HCT116 (cell line): ENCODE measurements at regions not wholly inside any gene's neighbourhood (a gene's known extent, or its start where the extent isn't known, plus 50 kb on each side); places are given as distances from the start of the nearest gene placed in this dataset.

Experiments
- ATAC-seq: fragments of 200-7000 bp; cut with Tn5 transposase; 2 replicates; pipeline ENCODE4 v1.9.1; 2020; ENCODE audit warnings: mild to moderate bottlenecking, moderate library complexity
- BruUV-seq: library from RNA; stranded (reverse); fragments of 400-500 nt; replicated peaks from 2 replicates; lab custom pipeline; 2021; lab: Mats Ljungman, UMichigan
- CTCF ChIA-PET: fragments of 300-600 bp; sonication (Branson Sonifier 250); formaldehyde crosslinking; loops from one replicate; lab custom pipeline; 2021; ENCODE audit warnings: antibody characterized with exemption; lab: Charles Lee
- POLR2A ChIA-PET: fragments of 300-600, 350-600 bp; sonication (Branson Sonifier 250); formaldehyde crosslinking; loops from one replicate; lab custom pipeline; 2021; ENCODE audit warnings: antibody characterized with exemption; lab: Charles Lee
- RAD21 ChIA-PET, 2 experiments: fragments of 300-600 bp; sonication (Branson Sonifier 250); formaldehyde crosslinking; loops; one replicate each; lab custom pipeline; 2023; ENCODE audit warnings: low total read pairs in 2 of 2; ENCODE audit not compliant: uncharacterized antibody in 2 of 2, unreplicated experiment in 2 of 2, low non-redundant PET in 1 of 2; lab: Charles Lee
- DNase-seq: peaks from one replicate; pipeline ENCODE4 v3.0.0-alpha.2; 2010; ENCODE audit warnings: low read depth, low spot score
- H2AFZ ChIP-seq: fragments of 200-600 bp; shearing (Covaris generic), sonication (generic); 2 replicates; pipeline ENCODE4 v1.6.1; 2017; ENCODE audit warnings: low read depth, mixed run types, mixed read lengths, antibody characterized with exemption, low read length; ENCODE audit not compliant: poor library complexity, severe bottlenecking
- H3K27ac ChIP-seq: 2 replicates; pipeline ENCODE4 v1.5.1; 2012; ENCODE audit warnings: low read depth, low read length
- H3K27me3 ChIP-seq: fragments of 200-600 bp; sonication (generic); 2 replicates; pipeline ENCODE4 v1.6.1; 2016; ENCODE audit warnings: mixed run types, low read length, mixed read lengths; ENCODE audit not compliant: insufficient read depth
- H3K36me3 ChIP-seq, 2 experiments: fragments of 200-500 bp in 1 of 2; fragments of 200-600 bp in 1 of 2; sonication (Bioruptor generic) in 1 of 2; sonication (generic) in 1 of 2; 2 replicates each; pipeline versions ENCODE4 v1.5.1 to v1.6.1; 2014 to 2016; ENCODE audit warnings: low read length in 2 of 2, inconsistent platforms in 1 of 2, mixed read lengths in 1 of 2, mixed run types in 1 of 2; ENCODE audit not compliant: insufficient read depth in 2 of 2, control insufficient read depth in 1 of 2
- H3K4me1 ChIP-seq, 2 experiments: fragments of 200-600 bp in 1 of 2; sonication (generic) in 1 of 2; 2 replicates each; pipeline versions ENCODE4 v1.5.1 to v1.6.1; 2012 to 2017; ENCODE audit warnings: low read length in 2 of 2, inconsistent platforms in 1 of 2, mild to moderate bottlenecking in 1 of 2, mixed read lengths in 1 of 2, mixed run types in 1 of 2, moderate library complexity in 1 of 2; ENCODE audit not compliant: insufficient read depth in 2 of 2, control insufficient read depth in 1 of 2
- H3K4me2 ChIP-seq: fragments of 200-600 bp; sonication (generic); 2 replicates; pipeline ENCODE4 v1.6.1; 2017; ENCODE audit warnings: mixed run types, low read length, mixed read lengths
- H3K4me3 ChIP-seq, 2 experiments: fragments of 200-600 bp in 1 of 2; sonication (generic) in 1 of 2; replicated peaks in 1 of 2; 2 replicates each; pipeline ENCODE4 v1.5.1; 2011 to 2016; ENCODE audit warnings: low read length in 2 of 2, control low read depth in 1 of 2, low read depth in 1 of 2, mild to moderate bottlenecking in 1 of 2, mixed read lengths in 1 of 2, mixed run types in 1 of 2
- H3K79me2 ChIP-seq: fragments of 200-600 bp; sonication (generic); 2 replicates; pipeline ENCODE4 v1.6.1; 2017; ENCODE audit warnings: mild to moderate bottlenecking, mixed run types, low read length, moderate library complexity, mixed read lengths; ENCODE audit not compliant: insufficient read depth
- H3K9ac ChIP-seq: fragments of 200-600 bp; sonication (generic); 2 replicates; pipeline ENCODE4 v1.6.1; 2016; ENCODE audit warnings: low read length, mixed read lengths
- H3K9me2 ChIP-seq: fragments of 200-600 bp; sonication (generic), shearing (Covaris generic); 2 replicates; pipeline ENCODE4 v1.6.1; 2017; ENCODE audit warnings: mixed run types, mild to moderate bottlenecking, moderate library complexity; ENCODE audit not compliant: insufficient read depth
- H3K9me3 ChIP-seq, 2 experiments: fragments of 200-500 bp in 1 of 2; fragments of 200-600 bp in 1 of 2; sonication (Bioruptor generic) in 1 of 2; sonication (generic) in 1 of 2; 2 replicates each; pipeline ENCODE4 v1.6.1; 2014 to 2017; ENCODE audit warnings: low read length in 2 of 2, mixed read lengths in 2 of 2, inconsistent platforms in 1 of 2, low read depth in 1 of 2, mild to moderate bottlenecking in 1 of 2, mixed run types in 1 of 2, moderate library complexity in 1 of 2; ENCODE audit not compliant: control insufficient read depth in 1 of 2, insufficient read depth in 1 of 2
- H4K20me1 ChIP-seq: fragments of 200-600 bp; sonication (generic), shearing (Covaris generic); 2 replicates; pipeline ENCODE4 v1.6.1; 2017; ENCODE audit warnings: mixed run types, mild to moderate bottlenecking, moderate library complexity; ENCODE audit not compliant: insufficient read depth
- CBX3 ChIP-seq: IDR thresholded peaks from 2 replicates; pipeline ENCODE4 v1.6.1; 2012; ENCODE audit warnings: low read depth
- CEBPB ChIP-seq: IDR thresholded peaks from 2 replicates; pipeline ENCODE4 v1.6.1; 2012; ENCODE audit warnings: low read depth
- ELF1 ChIP-seq: IDR thresholded peaks from 2 replicates; pipeline ENCODE4 v1.6.1; 2012; ENCODE audit warnings: low read depth, borderline replicate concordance
- EZH2 ChIP-seq: fragments of 200-600 bp; sonication (generic); IDR thresholded peaks from 2 replicates; pipeline ENCODE4 v1.6.1; 2017; ENCODE audit warnings: antibody characterized with exemption, mixed run types
- EZH2phosphoT487 ChIP-seq: fragments of 200-600 bp; IDR thresholded peaks from 2 replicates; pipeline ENCODE4 v1.6.1; 2018; ENCODE audit warnings: antibody characterized with exemption, borderline replicate concordance
- FOSL1 ChIP-seq: IDR thresholded peaks from 2 replicates; pipeline ENCODE4 v1.6.1; 2012; ENCODE audit warnings: low read depth
- JUND ChIP-seq: IDR thresholded peaks from 2 replicates; pipeline ENCODE4 v1.6.1; 2012
- POLR2A ChIP-seq: IDR thresholded peaks from 2 replicates; pipeline ENCODE4 v1.7.0; 2011; ENCODE audit warnings: borderline replicate concordance; ENCODE audit not compliant: insufficient read depth, insufficient read length; ENCODE audit errors: extremely low read depth
- POLR2AphosphoS5 ChIP-seq: IDR thresholded peaks from 2 replicates; pipeline ENCODE4 v1.6.1; 2011; ENCODE audit warnings: mild to moderate bottlenecking, low read depth, low read length, moderate library complexity
- RAD21 ChIP-seq: IDR thresholded peaks from 2 replicates; pipeline ENCODE4 v1.6.1; 2012; ENCODE audit warnings: low read depth, mild to moderate bottlenecking
- REST ChIP-seq: IDR thresholded peaks from 2 replicates; pipeline ENCODE4 v1.6.1; 2012; ENCODE audit warnings: low read depth
- SP1 ChIP-seq: IDR thresholded peaks from 2 replicates; pipeline ENCODE4 v1.6.1; 2012; ENCODE audit warnings: low read depth
- SRF ChIP-seq: IDR thresholded peaks from 2 replicates; pipeline ENCODE4 v1.6.1; 2012; ENCODE audit warnings: low read depth
- TCF7L2 ChIP-seq: IDR thresholded peaks from 2 replicates; pipeline ENCODE4 v1.7.0; 2011; ENCODE audit warnings: borderline replicate concordance, inconsistent platforms; ENCODE audit not compliant: insufficient read depth, insufficient read length; ENCODE audit errors: extremely low read depth
- ZBTB33 ChIP-seq: IDR thresholded peaks from 2 replicates; pipeline ENCODE4 v1.6.1; 2011; ENCODE audit warnings: mild to moderate bottlenecking, low read length, moderate library complexity; ENCODE audit not compliant: insufficient replicate concordance; ENCODE audit errors: extremely low read depth
- ZFX ChIP-seq: fragments of 450-650 bp; IDR thresholded peaks from 2 replicates; pipeline ENCODE4 v1.6.1; 2017
- ZNF274 ChIP-seq: fragments of 200-500 bp; sonication (Bioruptor generic); IDR thresholded peaks from 2 replicates; pipeline ENCODE4 v1.6.1; 2014; ENCODE audit warnings: mild to moderate bottlenecking, low read depth, low read length, inconsistent platforms
- intact Hi-C: fragments of 100-400 bp; cut with micrococcal nuclease; formaldehyde crosslinking; loops from 2 replicates; pipeline ENCODE4 v1.10.0; 2022
- TF ChIP-seq, protein P1 (sequence below): IDR thresholded peaks from 2 replicates; pipeline ENCODE4 v1.6.1; 2012

DNA sequence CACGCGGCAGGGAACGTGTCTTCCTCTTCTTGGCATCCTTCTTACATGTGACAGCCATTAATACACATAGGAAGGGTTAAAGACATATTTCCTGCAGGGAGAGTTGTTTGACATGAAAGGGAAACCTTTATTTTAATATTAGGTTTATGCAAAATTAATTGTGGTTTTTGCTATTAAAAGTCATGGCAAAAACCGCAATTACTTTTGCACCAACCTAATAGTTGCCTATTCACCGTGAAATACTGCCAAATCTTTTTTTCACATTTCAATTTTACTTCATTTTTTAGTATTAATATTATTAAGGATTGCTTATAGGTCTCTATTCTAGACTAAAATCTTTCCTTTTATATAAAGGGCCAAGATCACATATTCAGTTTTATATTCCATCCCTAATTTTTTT lies 230.4 kb upstream of the PITX2 start:
- 0 out of 2 replicates have a peak, but pooled peaks cover 4% of the 10 kb centered on the region for H3K9me2 ChIP-seq
- no peaks in the 10 kb centered on the region for H3K27me3 ChIP-seq
- H3K27ac ChIP-seq: no peak overlapping the region
- H3K4me2 ChIP-seq: no peak overlapping the region
- RAD21 ChIA-PET: no interaction called here
- no peaks in the 10 kb centered on the region for H3K79me2 ChIP-seq
- CTCF ChIA-PET: no interaction called here
- H3K4me1 ChIP-seq: peaks cover 0 to 4% of the 10 kb centered on the region in 2 experiments; a peak in 1 of 4 replicates
- no peaks in the 10 kb centered on the region for H4K20me1 ChIP-seq
- H2AFZ ChIP-seq: no peak overlapping the region
- intact Hi-C loops: no loop called here
- no peak for DNase-seq
- H3K9me3 ChIP-seq: no peaks in the 10 kb centered on the region
- POLR2A ChIA-PET: no interaction called here
- no peak for TF ChIP-seq CEBPB
- TF ChIP-seq, protein P1, sequence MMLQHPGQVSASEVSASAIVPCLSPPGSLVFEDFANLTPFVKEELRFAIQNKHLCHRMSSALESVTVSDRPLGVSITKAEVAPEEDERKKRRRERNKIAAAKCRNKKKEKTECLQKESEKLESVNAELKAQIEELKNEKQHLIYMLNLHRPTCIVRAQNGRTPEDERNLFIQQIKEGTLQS: no peak
- no peak for TF ChIP-seq TCF7L2
- no peak for TF ChIP-seq RAD21
- no peak for TF ChIP-seq EZH2
- TF ChIP-seq CBX3: no peak
- TF ChIP-seq JUND: no peak
- TF ChIP-seq FOSL1: no peak
- no peak for TF ChIP-seq ZFX
- TF ChIP-seq SRF: no peak
- no peak for TF ChIP-seq EZH2phosphoT487
- no peak for TF ChIP-seq POLR2AphosphoS5
- no peak for TF ChIP-seq ZNF274
- no peak for TF ChIP-seq ZBTB33
- no peak for TF ChIP-seq SP1
- TF ChIP-seq REST: no peak
- no peak for TF ChIP-seq POLR2A
- no peak for TF ChIP-seq ELF1
- TF ChIP-seq, all 23 proteins: peak for 0
- no peak overlapping the region for H3K4me3 ChIP-seq
- H3K9ac ChIP-seq: no peak overlapping the region
- no peaks in the 10 kb centered on the region for H3K36me3 ChIP-seq
- no peak for ATAC-seq
- BruUV-seq: no TSS peak
